AG10803 (cell line): ENCODE measurements at regions not wholly inside any gene's neighbourhood (a gene's known extent, or its start where the extent isn't known, plus 50 kb on each side); places are given as distances from the start of the nearest gene placed in this dataset.
"Not testable (repeated sequence)": the region's sequence is repeated elsewhere in the genome, so short reads cannot be mapped to it uniquely, and the experiment has no call there.

ENCODE experiments used
- DNase-seq: peaks from one replicate; pipeline ENCODE4 v3.0.0; 2010; ENCODE audit warnings: low read depth
- H3K4me3 ChIP-seq: 2 replicates; pipeline ENCODE4 v1.5.1; 2011; ENCODE audit warnings: mild to moderate bottlenecking, low read length, control low read depth
- TF ChIP-seq, protein P1 (sequence below): conservative IDR thresholded peaks from 2 replicates; pipeline ENCODE4 v1.5.1; 2011; ENCODE audit warnings: mild to moderate bottlenecking, low read length, control low read depth, inconsistent platforms

DNA sequence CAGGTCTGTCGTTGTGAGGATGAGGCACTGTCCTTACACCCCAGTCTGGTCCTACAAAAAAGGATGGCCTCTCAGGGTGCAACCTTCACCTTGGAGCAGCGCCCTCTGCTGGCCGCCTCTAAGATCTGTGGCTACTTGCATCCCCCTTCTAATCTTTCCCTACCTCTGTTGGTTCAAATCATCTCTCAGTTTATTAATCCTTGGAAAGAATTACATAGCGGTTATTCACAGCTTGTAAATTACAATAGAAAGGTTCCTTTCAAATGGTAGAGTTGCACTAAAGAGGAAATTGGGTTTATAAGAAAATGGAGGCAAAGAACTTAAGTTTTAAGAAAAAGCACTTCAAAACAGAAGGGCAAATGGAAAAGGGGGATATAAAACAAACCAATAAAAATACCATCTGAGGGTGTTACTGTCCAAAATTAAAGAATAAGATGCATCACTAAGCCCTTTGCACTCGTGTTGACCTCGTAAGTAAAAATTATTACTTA, 102.0 kb upstream of the PLEKHM1 start:
- DNase-seq = peak; percentile 51
- H3K4me3 ChIP-seq = not testable (repeated sequence)
- TF ChIP-seq, protein P1, sequence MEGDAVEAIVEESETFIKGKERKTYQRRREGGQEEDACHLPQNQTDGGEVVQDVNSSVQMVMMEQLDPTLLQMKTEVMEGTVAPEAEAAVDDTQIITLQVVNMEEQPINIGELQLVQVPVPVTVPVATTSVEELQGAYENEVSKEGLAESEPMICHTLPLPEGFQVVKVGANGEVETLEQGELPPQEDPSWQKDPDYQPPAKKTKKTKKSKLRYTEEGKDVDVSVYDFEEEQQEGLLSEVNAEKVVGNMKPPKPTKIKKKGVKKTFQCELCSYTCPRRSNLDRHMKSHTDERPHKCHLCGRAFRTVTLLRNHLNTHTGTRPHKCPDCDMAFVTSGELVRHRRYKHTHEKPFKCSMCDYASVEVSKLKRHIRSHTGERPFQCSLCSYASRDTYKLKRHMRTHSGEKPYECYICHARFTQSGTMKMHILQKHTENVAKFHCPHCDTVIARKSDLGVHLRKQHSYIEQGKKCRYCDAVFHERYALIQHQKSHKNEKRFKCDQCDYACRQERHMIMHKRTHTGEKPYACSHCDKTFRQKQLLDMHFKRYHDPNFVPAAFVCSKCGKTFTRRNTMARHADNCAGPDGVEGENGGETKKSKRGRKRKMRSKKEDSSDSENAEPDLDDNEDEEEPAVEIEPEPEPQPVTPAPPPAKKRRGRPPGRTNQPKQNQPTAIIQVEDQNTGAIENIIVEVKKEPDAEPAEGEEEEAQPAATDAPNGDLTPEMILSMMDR = peak; percentile 71

DNA sequence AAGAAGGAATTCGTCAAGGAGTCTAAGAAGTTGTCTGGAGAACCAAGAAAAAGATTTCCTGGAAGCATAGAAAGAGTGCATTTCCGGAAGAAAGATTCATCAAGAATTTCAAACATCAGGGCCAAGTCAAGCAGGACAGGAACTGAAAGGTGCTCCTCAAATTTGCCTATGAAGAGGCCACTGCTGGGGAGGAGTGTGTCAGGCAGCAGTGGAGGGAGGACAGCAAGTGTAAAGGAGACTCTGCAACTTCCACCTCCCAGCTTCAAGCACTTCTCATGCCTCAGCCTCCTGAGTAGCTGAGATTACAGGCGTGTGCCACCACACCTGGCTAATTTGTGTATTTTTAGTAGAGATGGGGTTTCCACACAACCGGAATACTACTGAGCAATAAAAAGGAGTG, 105.8 kb upstream of the PLEKHM1 start:
- not testable (repeated sequence) for DNase-seq, H3K4me3 ChIP-seq

DNA sequence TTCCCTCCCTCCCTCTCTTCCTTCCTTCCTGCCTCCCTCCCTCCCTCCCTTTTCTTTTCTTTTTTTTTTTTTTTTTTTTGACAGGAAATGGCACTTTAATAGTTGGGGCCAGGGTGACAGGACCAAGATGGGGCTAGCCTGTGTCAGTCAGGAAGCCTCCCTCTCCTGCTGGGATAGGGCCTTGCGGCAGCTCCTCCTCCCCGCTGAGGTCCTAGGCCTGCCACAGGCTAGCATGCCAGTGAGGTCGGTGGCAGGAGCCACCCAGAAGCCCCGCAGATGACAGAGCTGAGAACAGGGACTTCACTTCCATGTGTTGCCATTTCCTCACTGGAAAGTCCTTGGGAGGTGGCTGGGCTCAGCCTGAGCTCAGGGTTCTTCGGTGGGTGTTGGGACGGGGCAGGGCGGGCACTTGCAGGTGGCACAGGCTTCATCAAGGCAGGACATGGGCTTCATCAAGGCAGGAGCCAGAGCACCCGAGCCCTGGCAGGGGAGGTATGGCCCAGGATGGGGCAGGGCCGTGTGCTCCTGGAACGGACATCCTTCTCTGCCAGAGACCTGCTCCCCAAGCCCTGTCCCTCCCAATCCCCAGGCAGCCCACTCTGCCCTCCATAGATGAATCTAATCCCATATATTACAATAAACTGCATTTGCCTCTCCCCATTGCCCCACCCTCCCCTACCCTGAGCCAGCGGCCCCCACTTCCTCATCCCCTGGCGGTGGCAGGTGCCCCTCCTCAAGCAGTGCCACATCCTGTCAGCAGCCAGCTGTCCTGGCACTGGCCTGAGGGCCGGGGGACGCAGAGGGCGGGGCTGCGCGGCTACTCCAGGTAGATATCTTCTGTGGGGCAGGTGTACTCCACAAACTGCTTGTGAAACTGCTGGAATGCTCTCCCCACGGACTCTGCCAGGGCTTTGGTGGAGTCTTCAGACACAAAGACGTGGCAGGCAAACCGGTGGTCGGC, 109.8 kb upstream of the PLEKHM1 start:
- DNase-seq, H3K4me3 ChIP-seq: not testable (repeated sequence)

DNA sequence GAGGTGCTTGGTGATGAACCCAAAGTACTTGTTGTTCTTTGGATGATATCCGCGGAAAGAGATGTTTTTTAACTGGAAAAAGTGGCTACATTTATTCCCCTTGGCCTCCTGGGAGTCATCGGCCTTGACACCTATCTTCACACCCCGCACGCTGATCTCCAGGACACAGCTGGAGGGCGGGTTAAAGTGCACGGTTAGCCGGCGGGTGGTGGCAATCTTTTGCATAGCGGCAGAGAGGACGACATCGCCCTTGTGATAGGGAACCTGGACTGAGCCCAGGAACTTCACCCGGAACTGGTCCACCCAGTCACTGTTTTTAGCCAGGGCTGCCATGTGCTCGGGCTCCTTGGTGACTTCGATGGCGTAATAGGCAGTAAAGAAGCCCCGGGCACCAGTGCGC, 110.5 kb upstream of the PLEKHM1 start:
- not testable (repeated sequence) for DNase-seq, H3K4me3 ChIP-seq

DNA sequence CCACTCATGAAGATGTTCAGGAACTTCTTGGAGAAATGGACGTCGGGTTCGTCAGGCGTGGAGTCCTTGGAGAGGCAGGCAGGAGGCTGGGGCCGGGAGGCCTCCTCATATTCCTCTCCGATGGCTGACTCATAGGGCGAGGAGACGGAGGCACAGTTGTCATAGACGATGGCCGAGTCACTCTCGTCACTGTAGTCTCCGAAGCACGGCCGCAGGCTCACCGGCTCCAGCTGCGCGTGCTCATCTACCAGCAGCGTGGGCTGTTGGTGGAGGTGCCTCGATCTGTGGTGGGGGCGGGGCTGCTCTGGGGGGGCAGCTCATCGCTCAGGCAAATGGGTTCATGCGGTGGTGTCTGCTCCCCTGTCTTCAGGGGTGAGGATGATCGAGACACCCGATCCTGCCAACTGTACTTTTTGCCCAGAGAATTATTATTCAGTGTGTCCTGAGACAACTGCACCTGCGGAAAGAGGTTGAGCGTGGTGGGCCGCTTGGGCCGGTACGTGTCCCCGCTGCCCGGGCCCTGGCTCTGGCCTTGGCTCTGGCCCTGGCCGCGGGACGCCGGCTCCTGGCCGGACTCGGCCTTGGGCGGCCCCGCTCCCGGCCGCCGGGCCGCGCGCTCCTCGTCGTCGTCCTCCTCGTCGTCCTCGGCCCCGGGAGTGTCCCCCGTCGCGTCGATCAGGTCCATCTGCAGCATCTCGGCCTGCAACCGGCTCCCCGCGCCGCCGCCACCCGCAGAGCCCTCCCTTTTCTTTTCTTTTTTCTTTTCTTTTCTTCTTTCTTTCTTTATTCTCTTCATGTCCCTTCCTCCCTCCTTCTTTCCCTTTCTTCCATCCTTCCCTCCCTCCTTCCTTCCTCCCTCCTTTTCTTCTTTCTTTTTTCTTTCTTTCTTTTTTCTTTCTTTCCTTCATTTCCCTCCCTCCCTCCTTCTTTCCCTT, 111.4 kb upstream of the PLEKHM1 start:
- not testable (repeated sequence) for H3K4me3 ChIP-seq, DNase-seq

DNA sequence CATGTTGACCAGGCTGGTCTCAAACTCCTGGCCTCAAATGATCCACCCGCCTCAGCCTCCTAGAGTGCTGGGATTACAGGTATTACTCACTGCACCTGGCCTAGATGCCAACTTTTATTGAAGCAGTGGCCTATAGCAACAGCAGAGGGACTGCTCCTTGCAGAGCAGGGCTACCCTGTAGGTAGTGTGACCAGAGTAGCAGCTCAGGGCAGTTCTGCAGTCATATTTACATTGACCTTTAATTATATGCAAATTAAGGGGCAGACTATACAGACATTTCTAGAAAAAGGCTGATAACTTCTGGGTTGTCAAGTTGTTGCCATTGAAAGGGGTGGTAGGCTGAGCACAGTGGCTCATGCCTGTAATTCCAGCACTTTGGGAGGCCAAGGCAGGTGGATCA, 115.2 kb upstream of the PLEKHM1 start:
- DNase-seq, H3K4me3 ChIP-seq: not testable (repeated sequence)

DNA sequence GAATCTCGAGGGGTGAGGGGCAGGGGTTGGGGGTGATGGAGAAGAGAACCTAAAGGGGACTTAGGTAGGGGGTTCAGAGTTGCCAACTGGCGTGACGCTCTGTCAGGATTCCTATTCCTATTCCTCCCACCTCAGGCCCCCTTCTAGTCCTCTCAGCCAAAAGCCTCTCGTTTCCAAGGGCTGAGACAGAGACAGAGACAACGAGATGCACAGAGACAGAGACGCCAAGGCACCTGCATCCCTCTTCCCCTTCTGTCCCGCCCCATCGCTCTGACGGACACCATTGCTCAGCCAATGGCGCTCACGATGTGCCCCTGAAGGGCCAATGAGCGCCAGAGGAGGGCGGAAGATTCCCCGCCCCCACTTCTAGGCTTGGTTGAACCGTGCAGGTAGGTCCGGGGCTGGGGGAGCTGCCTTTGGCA, 129.5 kb upstream of the PLEKHM1 start:
- peak overlapping the region; percentile 46 for H3K4me3 ChIP-seq
- not testable (repeated sequence) for DNase-seq

DNA sequence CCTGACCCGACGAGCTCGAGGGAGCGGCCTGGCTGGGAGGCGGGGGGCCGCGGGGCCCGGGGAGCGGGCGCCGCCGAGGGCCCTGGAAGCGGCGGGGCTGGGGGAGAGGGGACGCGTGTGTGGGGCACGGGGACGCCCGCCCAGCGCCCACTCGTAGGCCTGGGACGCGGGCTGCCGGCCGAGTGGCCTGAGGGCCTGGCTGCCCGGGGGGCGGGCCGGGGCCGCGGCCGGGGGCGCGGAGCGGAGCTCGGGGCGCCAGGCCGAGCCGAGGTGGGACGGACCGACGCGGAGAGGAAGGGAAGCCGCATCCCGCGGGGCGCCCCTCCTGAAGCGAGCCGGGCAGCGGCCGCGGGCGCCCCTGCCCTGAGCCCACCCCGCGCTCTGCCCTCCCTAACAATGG, 129.9 kb upstream of the PLEKHM1 start:
- peak overlapping the region; percentile 41 for H3K4me3 ChIP-seq
- not testable (repeated sequence) for DNase-seq

DNA sequence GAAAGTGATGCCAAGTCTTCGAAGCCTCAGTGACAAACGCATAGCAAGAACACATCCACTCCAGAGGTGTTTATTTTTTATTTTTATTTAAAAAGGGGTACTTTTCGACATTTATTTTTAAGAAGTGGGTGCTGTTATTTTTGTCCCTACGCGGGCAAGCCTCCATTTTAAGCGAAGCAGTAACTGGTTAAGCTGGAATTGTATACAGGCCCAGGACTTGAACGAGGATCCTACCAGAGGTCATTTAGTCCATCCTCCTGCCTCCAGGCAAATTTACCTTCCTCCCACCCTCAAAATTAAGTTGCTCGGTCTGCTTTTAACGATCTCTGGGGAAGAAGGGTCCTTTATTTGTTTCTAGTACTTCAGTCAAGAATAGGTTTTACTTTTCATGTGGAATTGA, 130.6 kb upstream of the PLEKHM1 start:
- not testable (repeated sequence) for DNase-seq, H3K4me3 ChIP-seq

DNA sequence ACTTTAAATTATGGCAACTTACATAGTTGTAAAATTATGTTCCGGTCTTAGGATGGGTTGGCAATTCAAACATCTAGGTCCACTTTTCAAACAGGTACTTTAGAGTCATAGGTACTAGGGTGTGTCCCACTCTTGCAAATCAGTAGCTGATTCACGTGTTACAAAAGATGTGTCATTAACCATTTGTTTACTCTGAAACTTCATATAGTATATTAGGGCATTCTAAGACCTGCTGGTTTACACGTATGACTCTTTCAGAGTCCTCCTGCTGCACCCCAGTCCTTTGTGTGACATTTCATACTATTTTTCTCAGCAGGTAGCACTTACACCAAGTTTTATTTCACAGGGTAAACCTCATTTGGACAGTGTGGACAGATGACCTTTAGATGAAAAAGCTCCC, 131.8 kb upstream of the PLEKHM1 start:
- not testable (repeated sequence) for DNase-seq, H3K4me3 ChIP-seq

DNA sequence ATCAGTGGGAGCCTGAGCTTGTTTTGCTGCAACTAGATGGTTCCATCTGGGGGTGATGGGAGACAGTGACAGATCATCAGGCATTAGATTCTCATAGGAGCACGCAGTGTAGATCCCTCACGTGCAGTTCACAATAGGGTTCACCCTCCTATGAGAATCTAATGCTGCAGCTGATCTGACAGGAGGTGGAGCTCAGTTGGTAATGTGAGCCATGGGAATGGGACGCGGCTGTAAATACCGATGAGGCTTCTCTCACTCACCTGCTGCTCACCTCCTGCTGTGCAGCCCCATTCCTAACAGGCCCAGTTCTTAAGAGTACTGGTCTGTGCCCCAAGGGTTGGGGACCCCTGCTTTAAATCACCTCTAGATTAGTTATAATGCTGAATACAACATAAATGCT, 137.5 kb upstream of the PLEKHM1 start:
- H3K4me3 ChIP-seq = no peak overlapping the region
- TF ChIP-seq, protein P1 = no peak
- no peak for DNase-seq

DNA sequence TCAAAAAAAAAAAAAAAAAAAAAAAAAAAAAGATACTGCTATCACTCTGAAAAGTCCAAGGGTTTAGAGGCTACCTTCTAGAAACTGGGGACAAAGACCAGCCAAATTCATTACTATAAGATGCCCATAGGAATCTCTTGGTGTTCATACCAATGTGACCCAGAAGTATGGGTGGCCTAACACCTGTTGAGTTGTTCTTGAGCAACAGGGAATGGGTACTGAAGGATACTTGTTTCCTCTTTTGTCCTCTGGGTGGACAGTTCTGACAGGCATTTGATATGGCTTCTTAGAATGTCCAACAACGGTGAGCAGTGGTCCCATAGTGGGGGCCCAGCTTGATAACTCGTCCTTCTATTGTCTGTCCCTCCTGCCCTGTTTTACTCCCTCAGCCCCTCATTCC, 141.4 kb upstream of the PLEKHM1 start:
- TF ChIP-seq, protein P1 = no peak
- no peak for DNase-seq
- H3K4me3 ChIP-seq = no peak overlapping the region
